GM21576 (cell line): ENCODE measurements at regions not wholly inside any gene's neighbourhood (a gene's known extent, or its start where the extent isn't known, plus 50 kb on each side); places are given as distances from the start of the nearest gene placed in this dataset.

Experiments
- ATAC-seq: cut with Tn5 transposase; IDR thresholded peaks from one replicate; pipeline ENCODE4 v1.9.1; 2021; ENCODE audit warnings: mild to moderate bottlenecking, moderate library complexity; ENCODE audit not compliant: unreplicated experiment

- ATAC-seq = no peak
Measured at GRCh38 chr10:94183666-94184264, 179.0 kb downstream of the NOC3L start.

- ATAC-seq = no peak
Measured at GRCh38 chr10:94186722-94187121, 176.0 kb downstream of the NOC3L start.

- no peak for ATAC-seq
Measured at GRCh38 chr10:94192333-94192732, 170.4 kb downstream of the NOC3L start.

GRCh38 chr10:94192974-94193373 is 169.8 kb downstream of the NOC3L start:
- ATAC-seq = no peak

GRCh38 chr10:94193466-94193924 is 169.2 kb downstream of the NOC3L start:
- no peak for ATAC-seq

GRCh38 chr10:94194256-94194655 is 168.5 kb downstream of the NOC3L start:
- no peak for ATAC-seq

GRCh38 chr10:94197241-94197640 is 165.5 kb downstream of the NOC3L start:
- no peak for ATAC-seq

GRCh38 chr10:94198324-94198723 is 164.4 kb downstream of the NOC3L start:
- ATAC-seq = no peak

GRCh38 chr10:94199565-94199964 is 163.2 kb downstream of the NOC3L start:
- ATAC-seq = no peak

GRCh38 chr10:94200146-94200837 is 162.4 kb downstream of the NOC3L start:
- ATAC-seq = no peak

GRCh38 chr10:94205396-94205831 is 157.3 kb downstream of the NOC3L start:
- ATAC-seq = no peak

- ATAC-seq = no peak
Measured at GRCh38 chr10:94206176-94206575, 156.6 kb downstream of the NOC3L start.

- ATAC-seq = no peak
Measured at GRCh38 chr10:94208315-94208714, 154.4 kb downstream of the NOC3L start.

GRCh38 chr10:94210440-94211168 is 152.1 kb downstream of the NOC3L start:
- ATAC-seq = no peak

- no peak for ATAC-seq
Measured at GRCh38 chr10:94211169-94211510, 151.6 kb downstream of the NOC3L start.

- no peak for ATAC-seq
Measured at GRCh38 chr10:94213001-94213530, 149.7 kb downstream of the NOC3L start.

- no peak for ATAC-seq
Measured at GRCh38 chr10:94213980-94214379, 148.8 kb downstream of the NOC3L start.

- ATAC-seq = no peak
Measured at GRCh38 chr10:94214481-94214893, 148.3 kb downstream of the NOC3L start.

- ATAC-seq = no peak
Measured at GRCh38 chr10:94216201-94216600, 146.5 kb downstream of the NOC3L start.

GRCh38 chr10:94217411-94217810 is 145.3 kb downstream of the NOC3L start:
- no peak for ATAC-seq

GRCh38 chr10:94218493-94219183 is 144.1 kb downstream of the NOC3L start:
- no peak for ATAC-seq
